GM18498 (cell line): ENCODE measurements at regions not wholly inside any gene's neighbourhood (a gene's known extent, or its start where the extent isn't known, plus 50 kb on each side); places are given as distances from the start of the nearest gene placed in this dataset.
"Not testable (repeated sequence)": the region's sequence is repeated elsewhere in the genome, so short reads cannot be mapped to it uniquely, and the experiment has no call there.

Source experiments
- ATAC-seq: cut with Tn5 transposase; IDR thresholded peaks from one replicate; pipeline ENCODE4 v1.9.1; 2021; ENCODE audit warnings: mild to moderate bottlenecking, moderate library complexity; ENCODE audit not compliant: unreplicated experiment

DNA sequence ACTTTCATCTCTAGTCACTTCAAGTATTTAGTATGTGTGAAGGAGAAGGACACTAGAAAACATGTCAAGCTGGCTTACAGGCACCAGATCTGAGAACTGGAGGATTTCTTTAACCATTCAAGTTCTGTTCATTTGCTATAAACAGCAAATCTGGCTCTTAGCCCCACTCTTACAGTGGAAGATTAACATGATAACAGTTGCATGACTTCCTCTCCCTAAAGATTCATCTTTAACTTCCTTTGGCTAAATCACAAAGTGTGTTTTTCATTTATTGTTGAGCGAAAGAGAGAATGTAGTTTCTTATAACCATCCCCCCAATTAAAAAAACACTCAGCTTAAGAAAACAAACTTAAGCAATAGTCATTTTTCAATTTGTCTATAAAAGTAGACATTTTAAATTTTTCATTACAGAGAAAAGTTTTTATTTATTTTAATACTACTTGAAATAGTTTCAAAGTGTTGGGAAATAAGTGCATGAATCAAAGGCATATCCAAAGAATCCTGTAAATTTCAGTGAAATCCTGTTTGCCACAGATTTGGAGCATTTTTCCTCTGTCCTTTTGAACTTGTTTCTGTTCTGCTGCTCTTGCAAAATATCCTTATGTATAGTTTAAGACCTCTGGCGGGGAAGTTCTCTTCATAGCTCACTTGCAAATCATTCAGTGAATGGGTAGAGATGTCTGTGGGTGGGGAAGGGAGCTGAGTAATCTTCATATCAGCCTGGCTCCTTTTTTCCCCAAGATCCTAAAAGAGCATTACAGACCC is 241.0 kb upstream of the RBBP8 start:
- no peak for ATAC-seq

- ATAC-seq: no peak
These were observed 238.2 kb upstream of the RBBP8 start for GRCh38 chr18:22694954-22695353.

DNA sequence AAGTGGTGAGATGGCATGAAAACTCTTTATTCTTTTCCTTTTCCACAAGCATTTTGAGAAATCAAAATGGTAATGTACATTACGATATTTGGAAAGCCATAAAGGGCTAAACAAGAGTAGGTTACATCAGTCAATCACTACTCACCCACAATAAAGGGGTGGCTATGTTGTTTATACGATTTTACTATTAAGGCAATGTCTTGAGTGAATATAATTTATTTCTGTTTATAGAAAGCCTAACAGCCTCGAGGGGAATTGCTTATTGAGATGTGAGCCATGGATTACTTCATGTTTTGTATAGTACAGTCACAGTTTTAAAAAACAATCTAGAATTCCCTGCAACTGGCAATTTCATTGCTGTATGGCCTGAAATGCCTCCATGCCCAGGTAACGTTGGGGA is 237.5 kb upstream of the RBBP8 start:
- ATAC-seq: no peak

GRCh38 chr18:22697561-22697960 is 235.6 kb upstream of the RBBP8 start:
- no peak for ATAC-seq

DNA sequence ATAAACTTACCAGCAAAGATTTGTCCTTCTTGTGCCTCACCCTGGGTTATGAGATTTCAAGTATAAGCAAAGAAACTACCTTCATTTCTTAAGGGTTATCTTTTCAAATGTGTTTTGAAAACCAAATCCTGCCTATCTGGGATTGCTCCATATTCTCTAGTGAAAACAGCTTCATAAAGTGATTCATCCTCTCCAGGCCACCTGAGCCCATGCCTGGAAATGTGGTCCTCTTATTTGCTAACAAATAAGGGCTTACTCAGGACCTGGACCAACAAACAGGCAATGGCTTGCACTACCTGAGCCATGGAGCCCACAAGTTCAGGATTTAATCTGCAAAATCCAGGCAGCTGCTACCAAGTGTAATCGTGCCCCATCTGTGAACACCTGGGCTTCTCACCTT is 234.4 kb upstream of the RBBP8 start:
- no peak for ATAC-seq

DNA sequence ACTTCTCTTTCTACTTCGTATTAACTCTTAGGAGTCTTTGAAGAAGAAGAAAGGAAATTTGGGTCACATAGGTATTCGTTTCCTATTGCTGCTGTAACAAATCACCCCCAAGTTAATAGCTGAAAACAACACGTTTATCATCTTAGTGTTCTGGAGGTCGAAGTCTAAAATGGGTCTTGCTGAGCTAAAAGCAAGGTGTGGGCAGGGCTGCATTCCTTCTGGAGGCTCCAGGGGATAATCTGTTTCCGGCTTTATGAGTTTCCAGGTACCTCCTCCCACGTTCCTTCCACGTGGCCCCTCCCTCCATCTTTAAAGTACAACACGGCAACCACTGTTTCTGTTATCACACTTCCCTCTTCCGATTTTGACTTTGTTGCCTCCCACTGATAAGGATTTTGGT is 233.5 kb upstream of the RBBP8 start:
- no peak for ATAC-seq

DNA sequence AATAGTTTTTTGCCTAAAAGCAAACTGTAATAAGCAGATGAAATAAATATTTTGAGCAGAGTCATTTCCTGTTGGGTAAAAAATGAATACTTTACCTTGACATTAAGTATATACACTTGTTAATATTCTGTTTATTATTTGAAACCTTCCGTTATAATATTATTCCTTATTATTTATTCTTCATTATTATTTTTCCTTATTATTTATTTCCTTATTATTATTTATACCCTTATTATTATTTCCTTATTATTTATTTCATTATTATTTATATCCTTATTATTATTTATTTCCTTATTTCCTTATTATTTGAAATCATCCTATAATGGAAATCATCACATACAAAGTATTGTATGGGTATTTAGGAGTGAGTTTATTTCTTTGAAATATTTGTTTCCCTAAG is 232.2 kb upstream of the RBBP8 start:
- ATAC-seq: no peak

DNA sequence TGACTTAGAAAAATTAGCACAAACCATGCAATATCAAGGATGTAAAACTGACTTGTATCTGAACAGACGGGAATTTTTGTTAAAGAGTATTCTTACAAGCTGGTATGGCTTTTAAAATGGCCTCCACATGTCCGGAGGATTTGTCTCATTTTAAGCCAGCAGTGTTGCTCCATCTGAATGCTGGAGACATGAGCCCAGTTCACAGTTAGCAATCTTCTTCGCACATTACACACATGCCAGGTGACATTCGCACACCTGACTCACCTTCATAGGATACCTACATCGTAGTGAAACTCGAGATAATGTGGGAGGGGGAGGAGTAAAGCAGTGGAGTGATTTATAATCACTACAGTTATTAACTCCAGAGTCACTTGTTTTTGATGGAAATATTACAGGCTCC is 231.8 kb upstream of the RBBP8 start:
- no peak for ATAC-seq

- no peak for ATAC-seq
These were observed 231.3 kb upstream of the RBBP8 start for GRCh38 chr18:22701795-22702194.

DNA sequence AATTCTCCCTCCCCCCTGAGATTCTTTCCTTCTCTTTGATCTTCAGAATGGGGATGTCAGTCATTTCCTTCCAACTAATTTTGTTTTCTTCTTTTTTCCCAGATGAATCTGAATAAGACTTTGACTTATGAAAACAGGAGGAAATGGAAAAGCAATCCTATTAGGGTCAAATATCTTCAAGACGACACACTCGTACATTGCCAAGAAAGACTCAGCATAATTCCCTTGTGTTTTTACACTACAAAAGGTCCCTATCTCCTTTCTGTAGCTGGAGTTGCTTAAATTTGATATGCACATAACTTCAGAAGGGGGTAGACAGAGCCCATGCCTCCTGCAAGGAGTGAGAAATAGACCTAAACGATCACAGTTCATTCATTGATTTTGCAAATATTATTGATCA is 230.3 kb upstream of the RBBP8 start:
- ATAC-seq: no peak

GRCh38 chr18:22703883-22704585 is 229.1 kb upstream of the RBBP8 start:
- no peak for ATAC-seq

GRCh38 chr18:22704586-22704918 is 228.6 kb upstream of the RBBP8 start:
- no peak for ATAC-seq

GRCh38 chr18:22705328-22705727 is 227.8 kb upstream of the RBBP8 start:
- no peak for ATAC-seq

DNA sequence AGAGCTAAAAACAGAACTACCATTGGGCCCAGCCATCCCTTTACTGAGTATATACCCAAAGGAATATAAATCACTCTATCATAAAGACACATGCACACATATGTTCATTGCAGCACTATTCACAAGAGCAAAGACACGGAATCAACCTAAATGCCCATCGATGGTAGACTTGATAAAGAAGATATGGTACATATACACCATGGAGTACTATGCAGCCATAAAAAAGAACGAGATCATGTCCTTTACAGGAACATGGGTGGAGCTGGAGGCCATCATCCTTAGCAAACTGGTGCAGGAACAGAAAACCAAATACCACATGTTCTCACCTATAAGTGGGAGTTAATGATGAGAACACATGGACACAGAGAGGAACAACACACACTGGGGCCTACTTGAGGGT is 227.1 kb upstream of the RBBP8 start:
- ATAC-seq: not testable (repeated sequence)

- ATAC-seq: no peak
These were observed 223.7 kb upstream of the RBBP8 start for GRCh38 chr18:22709288-22710060.

- no peak for ATAC-seq
These were observed 222.4 kb upstream of the RBBP8 start for GRCh38 chr18:22710673-22711191.

DNA sequence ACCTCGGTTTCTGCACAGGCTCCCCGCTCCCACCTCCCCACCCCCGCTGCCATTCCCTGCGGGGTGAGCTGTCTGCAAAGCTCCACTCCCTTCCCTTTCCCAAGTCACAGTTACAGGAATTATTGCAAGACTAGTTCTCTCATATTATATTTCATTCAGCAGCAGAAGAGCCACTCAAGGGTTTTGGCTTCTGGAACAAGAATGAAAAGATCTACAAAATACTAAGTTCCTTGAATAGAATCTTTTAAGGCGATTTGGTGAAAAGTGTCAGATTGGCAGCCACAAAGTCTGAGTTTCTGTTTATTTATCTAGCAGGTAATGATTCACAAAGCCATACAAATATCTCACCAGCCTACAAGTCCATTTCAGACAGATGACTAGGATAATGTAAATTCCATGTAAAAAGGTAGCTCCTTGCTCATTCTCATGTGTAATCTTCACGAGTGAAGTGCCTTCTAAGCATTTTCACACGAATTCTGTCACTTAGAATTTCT is 221.9 kb upstream of the RBBP8 start:
- no peak for ATAC-seq

DNA sequence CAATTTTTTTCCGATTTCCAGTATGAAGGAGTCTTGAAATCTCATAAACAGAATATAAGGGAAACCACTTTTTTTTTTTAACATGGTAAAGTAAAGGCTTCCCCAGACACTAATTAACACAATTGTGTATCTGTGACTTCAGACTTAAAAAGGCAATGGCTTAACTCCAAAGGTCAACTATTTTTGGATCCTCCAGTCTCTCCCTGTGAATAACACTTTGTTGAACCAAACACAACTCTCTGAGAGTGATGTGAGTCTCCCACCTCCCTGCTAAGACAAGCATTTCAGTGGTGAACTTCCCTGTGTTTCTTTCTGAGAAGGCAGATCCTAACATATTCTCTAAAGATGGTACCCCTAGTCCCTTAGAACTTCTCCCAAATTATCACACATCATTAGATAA is 219.6 kb upstream of the RBBP8 start:
- no peak for ATAC-seq

- not testable (repeated sequence) for ATAC-seq
These were observed 215.6 kb upstream of the RBBP8 start for GRCh38 chr18:22717536-22717935.

GRCh38 chr18:22723221-22723620 is 209.9 kb upstream of the RBBP8 start:
- no peak for ATAC-seq

DNA sequence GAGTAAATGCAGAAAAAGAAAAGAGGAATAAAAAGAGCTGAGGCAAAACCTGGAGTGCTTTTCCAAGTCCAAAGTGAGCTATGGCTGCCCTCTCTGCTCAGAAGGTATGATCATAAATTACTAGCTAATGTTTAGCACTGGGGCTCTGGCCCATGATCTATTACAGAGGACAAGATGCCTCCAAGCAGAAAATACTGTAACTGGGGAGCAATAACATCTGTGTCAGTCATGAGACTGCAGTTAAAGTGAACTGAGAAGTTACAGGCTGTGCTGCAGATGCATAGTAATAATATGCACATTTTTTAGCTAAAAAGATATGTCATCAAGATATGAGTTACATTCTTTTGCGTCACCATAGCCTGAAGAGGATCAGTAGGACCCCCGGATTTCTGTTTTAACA is 209.4 kb upstream of the RBBP8 start:
- no peak for ATAC-seq

DNA sequence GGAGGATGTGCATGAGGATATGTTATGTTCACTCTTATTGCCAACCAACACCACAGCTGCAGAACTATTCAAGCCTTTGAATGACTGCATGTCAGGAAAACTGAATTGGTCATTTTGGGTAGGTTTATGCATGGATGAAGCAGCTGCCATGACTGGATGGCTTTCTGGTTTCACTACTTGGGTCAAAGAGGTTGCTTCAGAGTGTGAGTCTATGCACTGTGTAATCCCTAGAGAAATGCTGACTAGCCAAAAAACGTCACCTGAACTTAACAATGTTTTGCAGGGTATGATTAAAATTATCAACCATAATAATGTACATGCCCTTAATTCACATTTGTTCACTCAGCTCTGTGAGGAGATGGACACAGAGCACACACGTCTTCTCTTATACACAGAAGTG is 206.7 kb upstream of the RBBP8 start:
- ATAC-seq: no peak
